HG03159 (cell line): ENCODE measurements at regions not wholly inside any gene's neighbourhood (a gene's known extent, or its start where the extent isn't known, plus 50 kb on each side); places are given as distances from the start of the nearest gene placed in this dataset.
"Not testable (repeated sequence)": the region's sequence is repeated elsewhere in the genome, so short reads cannot be mapped to it uniquely, and the experiment has no call there.

Experiments used
- ATAC-seq: cut with Tn5 transposase; IDR thresholded peaks from one replicate; pipeline ENCODE4 v1.9.1; 2021; ENCODE audit warnings: mild to moderate bottlenecking, moderate library complexity; ENCODE audit not compliant: unreplicated experiment

GRCh38 chr10:76621886-76622620 is 1015.6 kb downstream of the KCNMA1 start:
- ATAC-seq = no peak

- no peak for ATAC-seq
Observed at GRCh38 chr10:76618641-76619040, 1019.0 kb downstream of the KCNMA1 start.

- no peak for ATAC-seq
Observed at GRCh38 chr10:76618171-76618570, 1019.4 kb downstream of the KCNMA1 start.

- not testable (repeated sequence) for ATAC-seq
Observed at GRCh38 chr10:76616666-76617065, 1020.9 kb downstream of the KCNMA1 start.

GRCh38 chr10:76615049-76615448 is 1022.6 kb downstream of the KCNMA1 start:
- no peak for ATAC-seq
